OCI-LY7 (cell line): ENCODE measurements at regions not wholly inside any gene's neighbourhood (a gene's known extent, or its start where the extent isn't known, plus 50 kb on each side); places are given as distances from the start of the nearest gene placed in this dataset.
"Not testable (repeated sequence)": the region's sequence is repeated elsewhere in the genome, so short reads cannot be mapped to it uniquely, and the experiment has no call there.

Experiments used
- BruUV-seq: library from RNA; stranded (reverse); fragments of 400-500 nt; replicated peaks from 2 replicates; lab custom pipeline; 2021; lab: Mats Ljungman, UMichigan
- CTCF ChIA-PET: fragments of 300-600 bp; sonication (Branson Sonifier 250); formaldehyde crosslinking; loops from one replicate; lab custom pipeline; 2022; ENCODE audit warnings: antibody characterized with exemption; ENCODE audit not compliant: unreplicated experiment; lab: Charles Lee
- POLR2A ChIA-PET: fragments of 300-600 bp; sonication (Branson Sonifier 250); formaldehyde crosslinking; loops from one replicate; lab custom pipeline; 2022; ENCODE audit warnings: antibody characterized with exemption; lab: Charles Lee
- DNase-seq: peaks from one replicate; pipeline ENCODE4 v3.0.0-alpha.2; 2015; ENCODE audit warnings: low spot score
- H2AFZ ChIP-seq: fragments of 200-600 bp; sonication (generic), shearing (Covaris generic); 2 replicates; pipeline ENCODE4 v1.6.1; 2014; ENCODE audit warnings: mild to moderate bottlenecking, antibody characterized with exemption, low read length, moderate library complexity
- H3K27ac ChIP-seq: fragments of 200-600 bp; sonication (generic); 2 replicates; pipeline ENCODE4 v1.5.1; 2014; ENCODE audit warnings: mixed run types, low read depth, mild to moderate bottlenecking, moderate library complexity, low read length, inconsistent platforms; ENCODE audit not compliant: poor library complexity, severe bottlenecking
- H3K36me3 ChIP-seq: fragments of 200-600 bp; sonication (generic); 2 replicates; pipeline ENCODE4 v1.6.1; 2014; ENCODE audit warnings: mild to moderate bottlenecking, antibody characterized with exemption, low read length, moderate library complexity, mixed read lengths; ENCODE audit not compliant: insufficient read depth
- H3K4me1 ChIP-seq: fragments of 200-600 bp; sonication (generic); 2 replicates; pipeline ENCODE4 v1.5.1; 2014; ENCODE audit warnings: mild to moderate bottlenecking, low read length; ENCODE audit not compliant: insufficient read depth, poor library complexity, severe bottlenecking
- H3K4me2 ChIP-seq: fragments of 200-600 bp; sonication (generic); 2 replicates; pipeline ENCODE4 v1.6.1; 2014; ENCODE audit warnings: mild to moderate bottlenecking, low read length
- H3K4me3 ChIP-seq: fragments of 200-600 bp; sonication (generic); 2 replicates; pipeline ENCODE4 v1.5.1; 2014; ENCODE audit warnings: mild to moderate bottlenecking, low read depth, low read length; ENCODE audit not compliant: poor library complexity, severe bottlenecking
- H3K79me2 ChIP-seq: fragments of 200-600 bp; sonication (generic); 2 replicates; pipeline ENCODE4 v1.6.1; 2016; ENCODE audit warnings: low read depth, mild to moderate bottlenecking, low read length, moderate library complexity, mixed read lengths; ENCODE audit not compliant: insufficient read depth
- H3K9me2 ChIP-seq: fragments of 200-600 bp; sonication (generic); 2 replicates; pipeline ENCODE4 v1.6.1; 2016; ENCODE audit warnings: mild to moderate bottlenecking, low read length, mixed read lengths; ENCODE audit not compliant: insufficient read depth
- H3K9me3 ChIP-seq: fragments of 200-600 bp; sonication (generic); 2 replicates; pipeline ENCODE4 v1.6.1; 2014; ENCODE audit warnings: mild to moderate bottlenecking, mixed run types, low read length, mixed read lengths
- H4K20me1 ChIP-seq: fragments of 200-600 bp; sonication (generic); 2 replicates; pipeline ENCODE4 v1.6.1; 2014; ENCODE audit warnings: mild to moderate bottlenecking, antibody characterized with exemption, low read length, moderate library complexity, mixed read lengths; ENCODE audit not compliant: insufficient read depth
- CTCF ChIP-seq: fragments of 200-600 bp; sonication (generic); conservative IDR thresholded peaks from 2 replicates; pipeline ENCODE4 v1.5.1; 2014; ENCODE audit warnings: mild to moderate bottlenecking, antibody characterized with exemption, low read length, moderate library complexity, mixed read lengths
- EZH2phosphoT487 ChIP-seq: fragments of 200-600 bp; sonication (generic); IDR thresholded peaks from 2 replicates; pipeline ENCODE4 v1.6.1; 2018; ENCODE audit warnings: low read depth, borderline replicate concordance, mild to moderate bottlenecking, mixed run types, antibody characterized with exemption, low read length, moderate library complexity, mixed read lengths
- intact Hi-C: fragments of 100-400 bp; cut with micrococcal nuclease; formaldehyde crosslinking; loops from one replicate; pipeline ENCODE4 v1.10.0; 2022; ENCODE audit not compliant: unreplicated experiment

- intact Hi-C loops: no loop called here
Measured at GRCh38 chr3:53436828-53437227, 57.6 kb upstream of the CACNA1D start.

GRCh38 chr3:53442863-53443262, 51.5 kb upstream of the CACNA1D start:
- H3K4me3 ChIP-seq, DNase-seq, H4K20me1 ChIP-seq, H3K9me2 ChIP-seq, H3K9me3 ChIP-seq, POLR2A ChIA-PET, BruUV-seq, H3K4me1 ChIP-seq, H3K36me3 ChIP-seq, intact Hi-C loops, H2AFZ ChIP-seq, H3K79me2 ChIP-seq, CTCF ChIA-PET, H3K27ac ChIP-seq, H3K4me2 ChIP-seq: not testable (repeated sequence)

More at GRCh38 chr3:53436828-53437227, 57.6 kb upstream of the CACNA1D start:
- no peaks in the 10 kb centered on the region for H3K9me3 ChIP-seq
- no peaks in the 10 kb centered on the region for H3K9me2 ChIP-seq
- H3K79me2 ChIP-seq: no peaks in the 10 kb centered on the region
- no peak for TF ChIP-seq EZH2phosphoT487
- no peak for TF ChIP-seq CTCF
- POLR2A ChIA-PET: no interaction called here
- H3K4me3 ChIP-seq: no peak overlapping the region
- no peak overlapping the region for H3K27ac ChIP-seq
- H2AFZ ChIP-seq: no peak overlapping the region
- no peaks in the 10 kb centered on the region for H3K4me1 ChIP-seq
- CTCF ChIA-PET: no interaction called here
- no peak overlapping the region for H3K4me2 ChIP-seq
- no peak for DNase-seq
- no peaks in the 10 kb centered on the region for H4K20me1 ChIP-seq
- BruUV-seq: no TSS peak
- no peaks in the 10 kb centered on the region for H3K36me3 ChIP-seq
